K562 (cell line): ENCODE measurements at regions not wholly inside any gene's neighbourhood (a gene's known extent, or its start where the extent isn't known, plus 50 kb on each side); places are given as distances from the start of the nearest gene placed in this dataset.

Experiments used
- ATAC-seq: fragments of 200-7000 bp; cut with Tn5 transposase; 3 replicates; pipeline ENCODE4 v1.9.1; 2020; ENCODE audit warnings: moderate library complexity
- BruUV-seq: library from RNA; stranded (reverse); fragments of 400-500 nt; replicated peaks from 2 replicates; lab custom pipeline; 2021; lab: Mats Ljungman, UMichigan
- CTCF ChIA-PET: fragments of 300-600 bp; formaldehyde crosslinking; extraction: SDS; loops from one replicate; lab custom pipeline; 2021; ENCODE audit warnings: low intra/inter-chr PET ratio; lab: Yijun Ruan, JAX
- POLR2A ChIA-PET: fragments of 300-600, 350-650 bp; sonication (Branson Sonifier 250); formaldehyde crosslinking; extraction: SDS; loops from one replicate; lab custom pipeline; 2021; ENCODE audit warnings: antibody characterized with exemption, inconsistent platforms; lab: Yijun Ruan, JAX
- DNase-seq, 4 experiments: peaks; one replicate each; pipeline versions ENCODE4 v3.0.0 to v3.0.0-alpha.2; 2011 to 2018; ENCODE audit warnings: low spot score in 3 of 4, mixed read lengths in 3 of 4; ENCODE audit errors: extremely low read depth in 1 of 4
- FAIRE-seq: peaks from 2 replicates; lab custom pipeline; 2011; peaks lifted over from hg19 to GRCh38; lab: Jason Lieb, UNC
- H2AFZ ChIP-seq: 2 replicates; pipeline ENCODE4 v1.6.0; 2011; ENCODE audit warnings: low read depth, low read length, control low read depth, inconsistent platforms
- H3K27ac ChIP-seq: fragments of 200-600 bp; 3 replicates; pipeline ENCODE4 v1.8.0; 2011; ENCODE audit warnings: low read depth, mild to moderate bottlenecking, control low read depth, inconsistent platforms, low read length, moderate library complexity, mixed read lengths; ENCODE audit errors: extremely low read depth
- H3K27me3 ChIP-seq, 2 experiments: fragments of 300-600 bp in 1 of 2; 2 replicates in 1 of 2; 3 replicates in 1 of 2; pipeline versions ENCODE4 v1.6.0 to v1.8.0; 2011; ENCODE audit warnings: inconsistent platforms in 2 of 2, low read length in 2 of 2, mild to moderate bottlenecking in 1 of 2, mixed read lengths in 1 of 2, moderate library complexity in 1 of 2; ENCODE audit not compliant: control insufficient read depth in 2 of 2, insufficient read depth in 2 of 2
- H3K36me3 ChIP-seq: fragments of 300-600 bp; 3 replicates; pipeline ENCODE4 v1.8.0; 2011; ENCODE audit warnings: mild to moderate bottlenecking, low read length, inconsistent platforms; ENCODE audit not compliant: control insufficient read depth, insufficient read depth
- H3K4me1 ChIP-seq, 2 experiments: fragments of 200-600 bp in 1 of 2; replicated peaks in 1 of 2; 2 replicates in 1 of 2; 3 replicates in 1 of 2; pipeline versions ENCODE4 v1.5.1 to v1.8.0; 2011; ENCODE audit warnings: inconsistent platforms in 2 of 2, low read length in 2 of 2, mild to moderate bottlenecking in 1 of 2, mixed read lengths in 1 of 2, moderate library complexity in 1 of 2; ENCODE audit not compliant: control insufficient read depth in 2 of 2, insufficient read depth in 2 of 2
- H3K4me2 ChIP-seq: 2 replicates; pipeline ENCODE4 v1.6.1; 2011; ENCODE audit warnings: low read length, control low read depth, inconsistent platforms, mixed read lengths; ENCODE audit not compliant: insufficient read depth
- H3K4me3 ChIP-seq: fragments of 200-600 bp; sonication (generic), shearing (Covaris generic); 2 replicates; pipeline ENCODE4 v1.5.1; 2016; ENCODE audit warnings: control low read depth, inconsistent platforms
- H3K79me2 ChIP-seq: fragments of 200-600 bp; 3 replicates; pipeline ENCODE4 v1.8.0; 2011; ENCODE audit warnings: low read length, inconsistent platforms; ENCODE audit not compliant: control insufficient read depth, insufficient read depth
- H3K9ac ChIP-seq, 2 experiments: 2 replicates each; pipeline versions ENCODE4 v1.6.0 to v1.6.1; 2011; ENCODE audit warnings: low read depth in 2 of 2, low read length in 2 of 2, control low read depth in 1 of 2, inconsistent platforms in 1 of 2, mild to moderate bottlenecking in 1 of 2, mixed read lengths in 1 of 2; ENCODE audit not compliant: insufficient read depth in 1 of 2
- H3K9me1 ChIP-seq: one replicate; pipeline ENCODE4 v1.6.0; 2011; ENCODE audit warnings: inconsistent platforms, mild to moderate bottlenecking, low read length, moderate library complexity; ENCODE audit not compliant: control insufficient read depth, insufficient read depth
- H3K9me3 ChIP-seq: replicated peaks from 2 replicates; pipeline ENCODE4 v1.5.1; 2011; ENCODE audit warnings: low read depth, low read length, inconsistent platforms; ENCODE audit not compliant: control insufficient read depth, insufficient read depth
- H4K20me1 ChIP-seq: replicated peaks from 2 replicates; pipeline ENCODE4 v1.6.1; 2011; ENCODE audit warnings: low read length, inconsistent platforms, mixed read lengths; ENCODE audit not compliant: control insufficient read depth, insufficient read depth
- EP400 ChIP-seq: fragments of 450-650 bp; IDR thresholded peaks from 2 replicates; pipeline ENCODE4 v1.6.1; 2017; ENCODE audit warnings: antibody characterized with exemption, mild to moderate bottlenecking, moderate library complexity
- MGA ChIP-seq: fragments of 450-650 bp; IDR thresholded peaks from 2 replicates; pipeline ENCODE4 v1.6.1; 2016; ENCODE audit warnings: mild to moderate bottlenecking, moderate library complexity
- TAF9B ChIP-seq: fragments of 450-650 bp; IDR thresholded peaks from 2 replicates; pipeline ENCODE4 v1.6.1; 2018; ENCODE audit warnings: mild to moderate bottlenecking; ENCODE audit not compliant: partially characterized antibody
- WGBS: fragments of 100-300 bp; shearing (Covaris generic); methylation state at CpG from one replicate; pipeline ENCODE4 v1.1.6; 2016; ENCODE audit warnings: low coverage, mixed read lengths; ENCODE audit not compliant: insufficient coverage; ENCODE audit errors: missing lambda C conversion rate; 5-methylcytosine and 5-hydroxymethylcytosine counted together
- in situ Hi-C: fragments of 300-500 bp; cut with MboI; formaldehyde crosslinking; loops from 4 replicates; pipeline ENCODE4 v1.15.0; 2018; ENCODE audit warnings: inconsistent platforms, mixed read lengths
- intact Hi-C: fragments of 100-400 bp; cut with micrococcal nuclease; formaldehyde crosslinking; loops from 2 replicates; pipeline ENCODE4 v1.14.2; 2022

GRCh38 chr2:116088236-116088635, 1645.8 kb downstream of the DPP10 start:
- H3K4me1 ChIP-seq: no peaks in the 10 kb centered on the region
- 0% methylated on average over 3 of the region's 3 CpGs for WGBS
- FAIRE-seq (no peak), DNase-seq (no peak), ATAC-seq (no peak)
- no peak overlapping the region for H3K4me3 ChIP-seq
- H3K9me1 ChIP-seq: no peaks in the 10 kb centered on the region
- H3K9me3 ChIP-seq: no peaks in the 10 kb centered on the region
- no peak overlapping the region for H2AFZ ChIP-seq
- H3K36me3 ChIP-seq: no peaks in the 10 kb centered on the region
- TF ChIP-seq MGA (no peak), TAF9B (no peak), EP400 (no peak)
- H3K79me2 ChIP-seq: no peaks in the 10 kb centered on the region
- H3K9ac ChIP-seq: no peak overlapping the region
- no peaks in the 10 kb centered on the region for H3K27me3 ChIP-seq
- intact Hi-C loops: no loop called here
- H3K4me2 ChIP-seq: no peak overlapping the region
- H4K20me1 ChIP-seq: no peaks in the 10 kb centered on the region
- CTCF ChIA-PET: no interaction called here
- no peak overlapping the region for H3K27ac ChIP-seq
- POLR2A ChIA-PET: interaction anchor here (0.7 kb wide), 1 partner anchor 532 kb away, joined by 3 read pairs; no protein-coding TSS in a partner anchor
- no TSS peak for BruUV-seq
- in situ Hi-C loops: no loop called here
